Left cardiac atrium (tissue), 4 donors: ENCODE measurements at regions not wholly inside any gene's neighbourhood (a gene's known extent, or its start where the extent isn't known, plus 50 kb on each side); places are given as distances from the start of the nearest gene placed in this dataset.

Source experiments
- ATAC-seq, 2 donors: fragments of 200-7000 bp; cut with Tn5 transposase; one replicate each; pipeline ENCODE4 v1.9.1; 2020; ENCODE audit warnings: mild to moderate bottlenecking in 2 of 2, moderate library complexity in 2 of 2
- DNase-seq: peaks from one replicate; pipeline ENCODE4 v3.0.0-alpha.2; 2020
- intact Hi-C, 2 donors: fragments of 100-400 bp; cut with DNase I; formaldehyde crosslinking; loops; one replicate each; pipeline versions ENCODE4 v1.14.1 to v1.15.1; 2022 to 2023
- donor health status: DM: no; HTN: yes; CAD: no.
- donor health status: DM: no; HTN: yes; CAD: no; lungs with severe emphysema.
- donor health status: DM: yes; HTN: yes; CAD: no.
- donor health status: Dilated cardiomyopathy.

- no peak for ATAC-seq
- intact Hi-C loops = loop anchor here in 1 of 2 donors (5.0 kb wide), 1 partner anchor 87 kb away; no protein-coding TSS in a partner anchor
- no peak for DNase-seq
Observed at GRCh38 chr1:58904299-58905125, 120.7 kb upstream of the JUN start.

GRCh38 chr1:58905126-58905490 is 121.3 kb upstream of the JUN start:
- intact Hi-C loops = no loop called here
- DNase-seq = no peak
- no peak for ATAC-seq

DNA sequence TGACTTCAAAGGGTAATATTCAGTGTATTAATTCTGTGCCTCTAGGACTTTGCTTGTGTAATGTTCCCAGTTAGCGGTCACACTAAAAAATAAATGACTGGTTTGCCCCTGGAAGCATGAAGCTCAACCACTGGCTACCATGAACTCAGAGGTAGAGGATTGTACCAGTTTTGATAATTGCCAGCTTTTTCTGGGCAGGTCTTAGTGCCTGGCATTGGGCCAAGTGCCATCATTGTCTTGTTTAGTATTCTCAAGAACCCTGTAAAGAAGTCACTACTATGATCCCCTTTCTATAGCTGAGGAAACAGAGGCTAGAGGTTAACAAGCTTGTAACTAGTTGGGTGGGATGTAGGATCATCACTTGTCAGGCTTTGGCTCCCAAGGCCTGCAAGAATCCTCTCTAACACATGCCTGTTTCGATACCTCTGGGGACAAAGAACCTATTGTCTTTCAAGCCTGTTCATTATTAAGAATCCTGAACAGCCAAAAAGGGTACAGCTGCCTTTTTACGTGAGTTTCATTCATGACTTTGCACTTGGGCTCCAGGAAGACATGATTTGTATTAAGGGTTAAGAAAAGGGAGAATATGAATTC is 121.9 kb upstream of the JUN start:
- DNase-seq (no peak), ATAC-seq (no peak)
- intact Hi-C loops = no loop called here

GRCh38 chr1:58907398-58907797 is 123.6 kb upstream of the JUN start:
- ATAC-seq = no peak
- no peak for DNase-seq
- intact Hi-C loops = no loop called here

GRCh38 chr1:58908561-58909560 is 125.0 kb upstream of the JUN start:
- ATAC-seq = no peak
- no peak for DNase-seq
- intact Hi-C loops = no loop called here

DNA sequence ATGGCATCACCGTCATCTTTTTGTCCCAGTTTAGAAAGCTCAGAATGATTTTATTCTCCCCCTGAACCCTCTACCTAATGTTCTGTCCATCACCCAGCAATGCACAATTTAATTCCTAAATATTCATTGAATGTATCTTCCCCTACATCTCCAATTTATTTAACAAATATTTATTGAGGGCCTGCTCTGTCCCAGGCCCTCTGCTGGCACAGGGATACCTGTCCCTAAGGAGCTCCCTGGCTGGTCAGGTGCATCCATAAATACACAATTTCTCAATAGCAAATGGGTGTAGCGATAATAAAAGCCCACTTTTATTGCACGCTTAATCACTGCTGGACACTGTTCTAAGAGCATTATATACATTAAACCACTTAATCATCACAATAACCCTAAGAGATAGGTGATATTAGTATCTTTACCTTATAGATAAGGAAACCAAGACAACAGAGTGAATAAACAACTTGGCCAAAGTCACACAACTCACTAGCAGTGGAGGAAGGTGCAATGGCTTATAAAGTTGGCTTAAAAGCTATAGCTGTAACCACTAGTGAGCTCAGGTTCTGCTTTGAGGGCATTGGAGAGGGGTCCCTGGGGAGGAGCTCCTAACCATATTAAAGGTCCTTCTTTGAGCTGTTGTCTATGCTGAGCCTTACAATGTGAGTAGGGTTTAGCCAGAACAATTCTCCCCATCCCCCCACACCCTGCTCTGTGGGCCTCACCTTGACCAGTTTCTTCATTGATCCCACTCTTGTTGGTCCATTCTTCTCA is 126.3 kb upstream of the JUN start:
- DNase-seq = no peak
- intact Hi-C loops = no loop called here
- no peak for ATAC-seq

DNA sequence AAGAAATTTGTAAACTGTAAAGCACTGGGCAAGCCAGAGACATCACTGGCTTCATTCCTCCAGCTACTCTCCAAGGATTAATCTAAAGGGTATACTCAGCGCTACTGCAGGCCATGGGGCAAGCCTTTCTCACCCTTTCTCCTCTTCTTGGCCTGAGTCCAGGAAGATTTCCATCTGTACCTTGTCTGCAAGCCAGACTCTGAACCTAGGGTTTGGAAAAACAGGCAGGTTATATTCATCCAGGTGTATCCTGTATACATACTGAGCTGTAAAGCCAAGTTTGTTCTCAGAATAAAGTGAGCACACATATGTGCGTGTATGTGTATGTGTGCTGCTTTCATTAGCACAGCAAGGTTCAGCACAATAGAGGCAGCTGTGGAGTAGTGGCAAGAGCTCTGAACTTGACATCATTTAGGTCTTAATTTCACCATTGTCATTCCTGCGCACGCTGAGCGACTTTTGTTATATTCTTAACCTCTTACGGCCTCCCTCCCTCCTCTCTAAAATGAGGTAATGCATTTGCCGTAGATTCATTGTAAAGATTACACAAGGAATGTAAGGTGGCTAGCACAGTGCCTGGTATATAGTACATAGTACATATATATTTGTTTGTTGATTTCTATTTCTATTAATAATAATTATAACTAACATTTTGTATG is 128.1 kb upstream of the JUN start:
- intact Hi-C loops = no loop called here
- DNase-seq (no peak), ATAC-seq (no peak)

DNA sequence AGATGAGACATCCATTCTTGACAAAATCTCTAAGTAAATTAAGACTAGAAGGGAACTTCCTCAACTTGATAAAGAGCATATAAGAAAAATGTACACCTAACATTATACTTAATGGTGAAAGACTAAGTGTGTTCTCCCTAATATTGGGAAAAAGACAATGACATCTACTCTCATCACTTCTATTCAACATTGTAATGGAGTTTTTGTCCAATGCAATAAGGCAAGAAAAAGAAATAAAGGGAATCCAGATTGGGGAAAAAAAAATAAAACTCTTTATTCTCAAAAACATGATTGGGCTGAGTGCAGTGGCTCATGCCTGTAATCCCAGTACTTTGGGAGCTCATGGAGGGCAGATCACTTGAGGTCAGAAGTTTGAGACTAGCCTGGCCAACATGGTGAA is 131.1 kb upstream of the JUN start:
- no peak for ATAC-seq
- DNase-seq = no peak
- intact Hi-C loops = no loop called here

- DNase-seq (no peak), ATAC-seq (no peak)
- intact Hi-C loops = no loop called here
Observed at GRCh38 chr1:58917436-58917835, 133.6 kb upstream of the JUN start.

DNA sequence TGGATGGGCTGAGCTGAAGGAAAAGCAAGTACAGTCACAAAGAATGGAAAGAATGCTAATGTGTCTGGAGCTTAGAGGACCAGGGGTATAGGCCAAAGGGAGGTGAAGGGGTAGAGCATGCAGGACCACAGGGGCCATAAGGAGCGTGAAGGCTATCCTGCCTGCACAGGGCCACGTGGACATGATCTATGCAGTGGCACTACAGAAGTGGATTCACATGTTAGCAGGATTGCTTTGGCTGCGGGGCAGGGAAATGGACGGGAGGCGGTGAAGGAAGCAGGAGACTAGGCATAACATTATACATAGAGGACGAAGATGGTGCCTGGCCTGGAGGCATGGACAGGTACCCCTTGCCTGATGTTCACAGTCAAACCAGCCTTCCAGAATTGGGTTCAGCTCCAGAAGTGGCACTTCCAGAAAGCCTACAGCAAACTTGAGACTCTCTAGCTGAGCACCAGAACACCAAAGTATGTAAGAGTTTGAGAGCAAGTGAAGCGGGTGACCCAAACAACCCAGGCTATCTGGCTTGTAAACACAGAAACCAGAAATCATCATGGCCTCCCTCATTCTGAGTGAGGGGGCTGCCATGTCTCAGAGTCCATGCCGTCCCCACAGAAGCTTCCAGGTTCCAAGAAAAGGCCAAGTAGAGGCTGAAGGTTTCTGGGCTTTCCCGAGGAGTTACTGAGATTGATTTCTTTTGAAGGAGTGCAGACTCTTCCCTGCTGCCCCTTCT is 135.5 kb upstream of the JUN start:
- DNase-seq (no peak), ATAC-seq (no peak)
- intact Hi-C loops = no loop called here

DNA sequence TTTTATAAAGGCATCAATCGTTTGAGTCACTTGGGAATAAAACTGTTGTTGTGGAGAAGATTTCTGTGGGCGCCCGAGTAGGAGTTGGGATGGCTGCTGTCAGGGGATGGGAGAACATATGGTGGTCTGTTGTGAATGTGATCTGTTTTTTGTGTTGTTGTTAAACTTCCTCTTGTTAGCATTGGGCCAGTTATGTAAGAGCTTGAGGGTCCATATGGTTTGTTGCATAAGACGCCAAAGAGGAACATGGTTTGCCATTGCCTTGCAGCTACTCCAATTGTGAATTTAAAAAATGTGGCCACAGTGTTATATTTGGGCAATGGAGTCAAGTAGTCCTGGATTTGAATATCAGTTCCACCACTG is 136.1 kb upstream of the JUN start:
- ATAC-seq = no peak
- intact Hi-C loops = no loop called here
- DNase-seq = no peak

- no peak for ATAC-seq
- intact Hi-C loops = no loop called here
- DNase-seq = no peak
Observed at GRCh38 chr1:58921342-58921741, 137.5 kb upstream of the JUN start.

DNA sequence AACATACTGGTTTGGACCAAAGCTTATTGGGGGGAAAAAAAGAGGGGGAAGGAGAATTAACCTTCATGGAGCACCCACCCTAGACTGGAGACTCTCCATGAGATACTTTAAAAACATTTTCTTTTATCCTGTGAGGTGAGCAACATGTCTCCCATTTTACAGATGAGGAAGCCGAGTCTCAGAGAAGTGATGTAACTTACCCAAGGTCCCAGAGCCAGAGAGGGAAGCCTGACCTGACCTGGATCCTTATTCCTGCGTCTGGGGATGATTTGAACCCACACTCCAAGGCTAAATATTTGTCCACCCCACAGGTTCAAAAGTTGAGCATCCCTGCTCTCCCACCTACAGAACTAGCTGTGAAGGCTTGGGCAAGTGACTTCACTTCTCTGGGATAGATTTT is 137.9 kb upstream of the JUN start:
- DNase-seq (no peak), ATAC-seq (no peak)

DNA sequence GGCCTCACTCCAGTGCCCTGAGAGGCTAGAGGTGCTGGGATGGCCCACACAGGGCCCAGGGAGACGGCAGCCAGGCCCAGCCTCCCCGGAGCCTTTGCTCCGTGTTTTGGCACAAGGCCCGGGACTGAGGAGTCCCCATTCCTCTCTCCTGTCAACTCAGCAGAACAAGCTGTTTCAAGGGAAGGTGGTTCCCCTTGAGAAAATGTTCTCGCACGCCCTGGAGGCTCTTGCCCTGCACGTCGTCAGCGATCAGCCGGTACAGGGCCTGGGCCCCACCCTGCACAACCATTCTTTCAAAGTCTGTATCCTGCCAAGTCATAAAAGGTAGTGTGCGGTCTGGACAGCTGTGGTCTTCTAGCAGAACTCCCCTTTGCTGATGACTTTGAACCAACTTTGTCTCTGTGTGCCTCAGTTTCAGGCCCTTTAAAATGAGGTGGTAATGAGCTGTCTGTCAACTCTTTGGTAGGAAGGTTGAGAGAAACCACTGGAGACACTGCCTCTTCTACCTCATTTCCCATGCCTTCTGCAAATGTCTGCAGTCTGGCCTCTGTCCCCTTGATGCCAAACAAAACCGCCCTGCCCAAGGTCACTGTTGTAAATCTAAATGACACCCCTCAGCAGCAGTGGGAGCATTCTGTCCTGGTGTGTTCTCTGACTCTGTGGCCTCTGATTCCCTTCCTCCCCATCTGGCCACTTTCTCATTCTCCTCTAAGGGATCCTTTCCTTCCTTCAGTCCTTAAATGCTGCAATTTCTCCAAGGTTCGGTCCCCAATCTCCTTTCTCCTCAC is 138.6 kb upstream of the JUN start:
- peak; percentile 63 to 91 for ATAC-seq

More for the DNA sequence above, 137.9 kb upstream of the JUN start:
- intact Hi-C loops = no loop called here

GRCh38 chr1:58923090-58923470 is 139.2 kb upstream of the JUN start:
- DNase-seq = no peak
- intact Hi-C loops = no loop called here
- ATAC-seq = no peak

More for the DNA sequence above, 138.6 kb upstream of the JUN start:
- intact Hi-C loops = no loop called here
- DNase-seq = peak; percentile 55

GRCh38 chr1:58924016-58924565 is 140.2 kb upstream of the JUN start:
- DNase-seq (no peak), ATAC-seq (no peak)
- intact Hi-C loops = no loop called here

DNA sequence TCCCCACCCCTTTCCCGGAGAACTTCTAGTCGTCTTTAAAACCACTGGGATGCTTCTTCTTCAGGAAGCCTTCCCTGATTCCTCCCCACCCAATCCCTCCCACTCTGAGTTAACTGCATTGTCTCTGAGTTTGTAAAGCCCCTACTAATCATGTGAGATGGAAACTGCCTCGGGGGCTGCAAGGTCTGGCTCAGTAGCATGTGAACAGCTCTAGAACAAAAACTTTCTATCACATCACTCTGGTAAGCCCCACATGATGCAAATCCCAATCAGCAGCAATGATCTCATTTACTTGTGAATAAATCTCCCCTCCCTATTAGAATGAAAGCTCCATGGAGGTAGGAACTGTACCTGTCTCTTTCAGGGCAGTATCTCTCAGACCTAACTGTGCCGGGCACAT is 141.0 kb upstream of the JUN start:
- intact Hi-C loops = no loop called here
- DNase-seq (no peak), ATAC-seq (no peak)
